ENCODE measurements at regions not wholly inside any gene's neighbourhood (a gene's known extent, or its start where the extent isn't known, plus 50 kb on each side); places are given as distances from the start of the nearest gene placed in this dataset.
"Not testable (repeated sequence)": the region's sequence is repeated elsewhere in the genome, so short reads cannot be mapped to it uniquely, and the experiment has no call there.

DNA sequence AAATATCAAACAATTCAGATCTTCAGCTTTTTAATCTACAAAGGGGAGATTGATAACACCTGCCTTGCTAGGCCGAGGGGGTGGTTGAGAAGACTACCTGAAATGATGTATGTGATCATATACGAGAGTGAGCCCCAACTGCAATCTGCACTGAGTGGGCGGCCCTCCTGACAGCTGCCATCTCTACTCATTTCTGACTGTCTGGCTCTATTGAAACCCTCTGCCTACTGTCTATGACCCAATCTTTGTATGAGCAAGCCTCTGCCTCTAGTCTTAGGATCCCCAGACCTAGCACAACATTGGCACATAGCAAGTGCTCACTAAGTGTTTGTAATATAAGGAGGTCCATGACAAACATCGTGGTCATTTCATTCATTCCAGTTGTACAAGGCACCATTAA is 144.4 kb upstream of the NR2F2 start:
- TF ChIP-seq, protein P1, sequence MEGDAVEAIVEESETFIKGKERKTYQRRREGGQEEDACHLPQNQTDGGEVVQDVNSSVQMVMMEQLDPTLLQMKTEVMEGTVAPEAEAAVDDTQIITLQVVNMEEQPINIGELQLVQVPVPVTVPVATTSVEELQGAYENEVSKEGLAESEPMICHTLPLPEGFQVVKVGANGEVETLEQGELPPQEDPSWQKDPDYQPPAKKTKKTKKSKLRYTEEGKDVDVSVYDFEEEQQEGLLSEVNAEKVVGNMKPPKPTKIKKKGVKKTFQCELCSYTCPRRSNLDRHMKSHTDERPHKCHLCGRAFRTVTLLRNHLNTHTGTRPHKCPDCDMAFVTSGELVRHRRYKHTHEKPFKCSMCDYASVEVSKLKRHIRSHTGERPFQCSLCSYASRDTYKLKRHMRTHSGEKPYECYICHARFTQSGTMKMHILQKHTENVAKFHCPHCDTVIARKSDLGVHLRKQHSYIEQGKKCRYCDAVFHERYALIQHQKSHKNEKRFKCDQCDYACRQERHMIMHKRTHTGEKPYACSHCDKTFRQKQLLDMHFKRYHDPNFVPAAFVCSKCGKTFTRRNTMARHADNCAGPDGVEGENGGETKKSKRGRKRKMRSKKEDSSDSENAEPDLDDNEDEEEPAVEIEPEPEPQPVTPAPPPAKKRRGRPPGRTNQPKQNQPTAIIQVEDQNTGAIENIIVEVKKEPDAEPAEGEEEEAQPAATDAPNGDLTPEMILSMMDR (IDR thresholded peaks at IDR 0.05; ENCODE audit: borderline replicate concordance, insufficient read depth, low read depth, low read length): no peak

DNA sequence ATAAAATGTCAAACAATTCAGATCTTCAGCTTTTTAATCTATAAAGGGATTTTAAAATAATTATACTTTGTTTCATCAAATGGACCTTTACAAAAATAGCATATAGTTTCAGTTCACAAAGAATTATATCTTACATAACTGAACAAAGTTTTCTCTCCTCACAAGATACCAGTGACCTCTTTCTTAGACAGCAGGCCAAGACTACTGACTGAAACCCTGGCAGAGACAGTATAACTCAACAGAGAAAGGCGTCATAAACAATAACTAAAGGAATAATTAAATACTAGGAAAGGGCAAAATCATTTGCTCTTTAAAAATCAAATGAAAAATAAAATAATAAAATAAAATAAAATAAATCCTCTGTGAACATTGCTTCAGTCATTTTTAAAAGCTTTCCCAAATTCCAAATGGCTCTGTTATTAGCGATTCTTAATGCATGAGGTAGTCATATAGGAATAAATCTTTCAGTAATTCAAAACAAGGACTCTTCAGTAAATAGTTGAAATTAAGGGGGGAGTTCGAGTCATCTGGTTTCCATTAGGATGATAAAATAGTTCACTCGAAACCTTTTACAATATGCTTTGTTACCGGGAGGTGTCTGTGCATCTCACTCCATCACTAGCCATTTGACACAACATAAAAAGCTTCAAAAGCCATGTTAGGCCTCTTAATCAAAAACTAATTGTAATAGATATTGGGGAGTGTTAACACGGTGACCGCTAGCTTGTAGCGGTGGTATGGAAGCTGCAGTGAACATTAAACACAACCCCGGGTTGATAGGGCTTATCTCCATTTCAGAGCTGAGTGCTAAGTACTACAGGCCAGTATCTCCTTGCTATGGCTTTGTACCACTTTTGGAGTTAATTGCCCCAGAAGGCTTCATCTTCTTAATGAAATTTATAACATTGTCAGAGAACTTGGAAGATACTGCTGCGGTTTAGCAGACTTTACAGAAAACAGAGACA is 142.9 kb upstream of the NR2F2 start:
- TF ChIP-seq, protein P1 (IDR thresholded peaks at IDR 0.05; ENCODE audit: borderline replicate concordance, insufficient read depth, low read depth, low read length): no peak
- no peak overlapping the region for H3K4me3 ChIP-seq (ENCODE audit: low read depth, low read length)

More for the DNA sequence above, 144.4 kb upstream of the NR2F2 start:
- H3K4me3 ChIP-seq (ENCODE audit: low read depth, low read length): no peak overlapping the region

DNA sequence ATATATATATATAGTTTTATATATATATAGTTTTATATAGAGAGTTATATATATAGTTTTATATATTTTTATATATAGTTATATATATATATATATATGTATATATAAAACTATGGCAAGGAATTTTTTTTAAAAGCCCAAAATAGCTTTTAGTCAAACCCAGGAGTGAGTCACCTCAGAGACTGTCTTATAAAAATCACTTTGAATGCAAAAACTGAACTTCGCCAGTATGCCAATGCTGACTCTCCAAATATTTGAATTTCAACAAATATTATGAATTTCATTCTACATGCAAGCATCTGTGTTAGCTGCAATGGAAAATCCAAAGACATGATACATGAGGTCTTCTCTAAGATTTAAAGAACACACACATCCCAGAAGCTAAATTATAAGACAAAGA is 132.8 kb upstream of the NR2F2 start:
- TF ChIP-seq, protein P1 (IDR thresholded peaks at IDR 0.05; ENCODE audit: borderline replicate concordance, insufficient read depth, low read depth, low read length): no peak
- no peak overlapping the region for H3K4me3 ChIP-seq (ENCODE audit: low read depth, low read length)

DNA sequence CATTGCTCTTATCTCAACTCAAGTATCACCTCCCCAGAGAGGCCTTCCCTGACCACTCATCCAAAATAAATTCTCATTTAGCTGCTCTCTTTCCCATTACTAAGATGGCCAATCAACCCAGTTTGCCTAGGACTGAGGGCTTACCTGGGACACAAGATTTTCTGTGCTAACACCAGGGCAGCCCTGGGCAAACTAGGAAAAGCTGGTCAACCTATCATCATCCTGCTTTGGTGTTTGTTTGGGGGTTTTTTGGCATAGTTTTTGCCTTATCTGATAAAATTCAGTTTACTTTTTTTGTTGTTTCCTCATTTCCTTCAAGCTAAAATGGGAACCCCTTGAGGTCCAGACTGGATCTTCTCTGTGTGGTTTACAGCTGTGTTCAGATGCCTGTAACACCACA is 131.4 kb upstream of the NR2F2 start:
- H3K4me3 ChIP-seq (ENCODE audit: low read depth, low read length): no peak overlapping the region
- TF ChIP-seq, protein P1 (IDR thresholded peaks at IDR 0.05; ENCODE audit: borderline replicate concordance, insufficient read depth, low read depth, low read length): no peak

DNA sequence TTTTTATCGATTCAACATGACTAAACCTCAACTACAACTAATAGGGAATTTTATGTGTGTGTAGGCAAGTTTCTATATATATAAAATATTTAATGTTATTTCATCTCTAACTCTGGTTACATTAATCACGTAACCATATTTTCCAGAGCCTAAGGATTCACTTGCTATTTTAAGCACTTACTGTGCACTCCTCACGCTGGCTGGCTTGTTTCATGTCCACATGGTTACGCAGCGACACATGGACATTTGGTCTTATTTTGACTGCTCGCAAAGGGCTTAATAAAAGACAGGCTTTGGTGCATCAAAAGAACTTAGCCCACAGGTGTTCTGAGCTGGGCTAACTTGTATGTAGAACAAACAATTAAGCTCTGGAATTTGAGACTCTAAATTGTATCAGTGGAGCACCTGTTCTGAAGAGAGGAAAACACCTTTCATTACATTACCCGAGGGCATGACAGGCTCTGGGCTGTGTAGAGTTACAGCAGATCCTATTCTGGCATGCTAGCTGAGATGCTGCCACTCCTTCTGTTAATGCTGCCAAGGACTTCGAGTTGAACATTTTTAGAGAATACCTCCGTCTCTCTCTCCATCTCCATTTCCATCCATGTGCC is 130.0 kb upstream of the NR2F2 start:
- H3K4me3 ChIP-seq (ENCODE audit: low read depth, low read length): no peak overlapping the region
- TF ChIP-seq, protein P1 (IDR thresholded peaks at IDR 0.05; ENCODE audit: borderline replicate concordance, insufficient read depth, low read depth, low read length): no peak

DNA sequence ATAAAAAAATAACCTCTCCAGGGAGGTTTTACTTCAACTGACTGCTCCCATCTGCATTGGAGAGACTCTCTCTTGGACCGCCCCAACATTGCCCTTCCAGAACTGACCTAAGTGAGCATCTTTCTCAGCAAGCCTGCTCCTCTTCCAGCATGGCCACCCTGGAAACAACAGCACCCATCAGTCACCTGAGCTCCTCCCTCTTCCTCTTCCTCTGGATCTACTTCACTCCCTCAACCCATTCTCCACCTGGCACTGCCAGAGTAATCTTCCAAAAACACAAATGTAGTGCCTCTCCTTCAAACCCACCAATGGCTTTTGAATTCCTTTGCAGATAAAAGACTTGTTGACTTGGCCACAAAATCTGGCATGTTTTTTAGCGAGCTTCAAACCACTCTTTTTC is 128.8 kb upstream of the NR2F2 start:
- no peak overlapping the region for H3K4me3 ChIP-seq (ENCODE audit: low read depth, low read length)
- TF ChIP-seq, protein P1 (IDR thresholded peaks at IDR 0.05; ENCODE audit: borderline replicate concordance, insufficient read depth, low read depth, low read length): no peak

DNA sequence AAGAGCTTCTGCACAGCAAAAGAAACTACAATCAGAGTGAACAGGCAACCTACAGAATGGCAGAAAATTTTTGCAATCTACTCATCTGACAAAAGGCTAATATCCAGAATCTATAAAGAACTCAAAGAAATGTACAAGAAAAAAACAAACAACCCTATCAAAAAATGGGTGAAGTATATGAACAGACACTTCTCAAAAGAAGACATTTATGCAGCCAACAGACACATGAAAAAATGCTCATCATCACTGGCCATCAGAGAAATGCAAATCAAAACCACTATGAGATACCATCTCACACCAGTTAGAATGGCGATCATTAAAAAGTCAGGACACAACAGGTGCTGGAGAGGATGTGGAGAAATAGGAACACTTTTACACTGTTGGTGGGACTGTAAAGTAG is 124.9 kb upstream of the NR2F2 start:
- not testable (repeated sequence) for H3K4me3 ChIP-seq (ENCODE audit: low read depth, low read length)
